MM.1S (cell line): ENCODE measurements at regions not wholly inside any gene's neighbourhood (a gene's known extent, or its start where the extent isn't known, plus 50 kb on each side); places are given as distances from the start of the nearest gene placed in this dataset.

Source experiments
- DNase-seq: peaks from one replicate; pipeline ENCODE4 v3.0.0-alpha.2; 2015
- H2AFZ ChIP-seq: fragments of 300-600 bp; sonication (generic); 2 replicates; pipeline ENCODE4 v1.6.0; 2016; ENCODE audit warnings: antibody characterized with exemption, low read length
- H3F3A ChIP-seq: fragments of 300-600 bp; sonication (generic); 2 replicates; pipeline ENCODE4 v1.6.1; 2016; ENCODE audit warnings: mild to moderate bottlenecking, antibody characterized with exemption, low read length, moderate library complexity, mixed read lengths; ENCODE audit not compliant: insufficient read depth
- H3K27ac ChIP-seq: fragments of 300-600 bp; sonication (generic); 2 replicates; pipeline ENCODE4 v1.5.1; 2016; ENCODE audit warnings: mild to moderate bottlenecking, low read length
- H3K27me3 ChIP-seq: fragments of 300-600 bp; sonication (generic); replicated peaks from 2 replicates; pipeline ENCODE4 v1.6.0; 2016; ENCODE audit warnings: low read length; ENCODE audit not compliant: insufficient read depth
- H3K36me3 ChIP-seq: fragments of 300-600 bp; sonication (generic); replicated peaks from 2 replicates; pipeline ENCODE4 v1.6.1; 2016; ENCODE audit warnings: mild to moderate bottlenecking, low read length, mixed read lengths; ENCODE audit not compliant: insufficient read depth
- H3K4me1 ChIP-seq: fragments of 300-600 bp; sonication (generic); 2 replicates; pipeline ENCODE4 v1.6.1; 2016; ENCODE audit warnings: low read length, mixed read lengths
- H3K4me2 ChIP-seq: fragments of 300-600 bp; sonication (generic); 2 replicates; pipeline ENCODE4 v1.6.0; 2016; ENCODE audit warnings: low read depth, low read length
- H3K4me3 ChIP-seq: fragments of 300-600 bp; sonication (generic); 2 replicates; pipeline ENCODE4 v1.5.1; 2016; ENCODE audit warnings: low read length, mixed read lengths
- H3K79me2 ChIP-seq: fragments of 300-600 bp; sonication (generic); 2 replicates; pipeline ENCODE4 v1.6.1; 2016; ENCODE audit warnings: mixed run types, low read length, mixed read lengths
- H3K9ac ChIP-seq: fragments of 300-600 bp; sonication (generic); 2 replicates; pipeline ENCODE4 v1.6.1; 2016; ENCODE audit warnings: low read length, mixed read lengths
- H3K9me2 ChIP-seq: fragments of 300-600 bp; sonication (generic); replicated peaks from 2 replicates; pipeline ENCODE4 v1.6.1; 2016; ENCODE audit warnings: mild to moderate bottlenecking, low read length, mixed read lengths; ENCODE audit not compliant: insufficient read depth
- H3K9me3 ChIP-seq: fragments of 300-600 bp; sonication (generic); replicated peaks from 2 replicates; pipeline ENCODE4 v1.6.1; 2016; ENCODE audit warnings: mild to moderate bottlenecking, low read length, mixed read lengths; ENCODE audit not compliant: insufficient read depth
- H4K20me1 ChIP-seq: fragments of 300-600 bp; sonication (generic); 2 replicates; pipeline ENCODE4 v1.6.1; 2016; ENCODE audit warnings: mild to moderate bottlenecking, low read length, moderate library complexity, mixed read lengths; ENCODE audit not compliant: insufficient read depth
- EZH2 ChIP-seq: fragments of 300-600 bp; sonication (generic); optimal IDR thresholded peaks from 2 replicates; pipeline ENCODE3; 2017; ENCODE audit warnings: low read depth, mild to moderate bottlenecking, antibody characterized with exemption, low read length, mixed read lengths
- EZH2phosphoT487 ChIP-seq: fragments of 300-600 bp; sonication (generic); IDR thresholded peaks from 2 replicates; pipeline ENCODE4 v1.6.1; 2018; ENCODE audit warnings: antibody characterized with exemption, low read length
- TF ChIP-seq, protein P1 (sequence below): fragments of 300-600 bp; sonication (generic); IDR thresholded peaks from 2 replicates; pipeline ENCODE4 v1.5.1; 2016; ENCODE audit warnings: antibody characterized with exemption, low read length, mixed read lengths

DNA sequence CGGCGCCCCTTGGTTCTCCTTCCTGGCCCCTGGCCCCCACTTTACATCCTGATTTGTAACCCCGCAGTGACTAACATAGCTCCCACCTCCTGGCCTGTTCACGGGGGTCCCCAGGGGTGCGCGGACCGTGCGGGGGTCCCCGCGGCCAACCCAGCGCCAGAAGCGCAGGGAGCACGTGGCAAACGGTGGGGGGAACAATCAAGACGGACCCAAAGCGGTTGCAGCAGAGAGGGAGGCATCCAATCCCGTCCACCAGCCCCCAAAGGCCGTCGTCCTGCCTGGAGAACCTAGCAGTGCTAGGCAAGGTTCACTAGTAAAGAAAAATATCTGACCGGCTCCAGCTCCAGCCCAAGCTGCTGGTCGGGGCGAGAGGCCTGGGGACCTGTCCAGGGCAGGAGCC lies 201.5 kb downstream of the AUH start:
- Histone ChIP-seq H3K9me2 (no peaks in the 10 kb centered on the region), H3K9ac (no peak overlapping the region), H3K79me2 (peaks cover 29% of the 10 kb centered on the region), H3F3A (peaks cover 30% of the 10 kb centered on the region), H3K9me3 (no peaks in the 10 kb centered on the region), H3K27ac (no peak overlapping the region), H3K27me3 (no peaks in the 10 kb centered on the region), H3K4me2 (no peak overlapping the region), H3K4me1 (peaks cover 45% of the 10 kb centered on the region), H2AFZ (no peak overlapping the region), H3K36me3 (no peaks in the 10 kb centered on the region), H4K20me1 (no peaks in the 10 kb centered on the region), H3K4me3 (no peak overlapping the region)
- TF ChIP-seq, protein P1, sequence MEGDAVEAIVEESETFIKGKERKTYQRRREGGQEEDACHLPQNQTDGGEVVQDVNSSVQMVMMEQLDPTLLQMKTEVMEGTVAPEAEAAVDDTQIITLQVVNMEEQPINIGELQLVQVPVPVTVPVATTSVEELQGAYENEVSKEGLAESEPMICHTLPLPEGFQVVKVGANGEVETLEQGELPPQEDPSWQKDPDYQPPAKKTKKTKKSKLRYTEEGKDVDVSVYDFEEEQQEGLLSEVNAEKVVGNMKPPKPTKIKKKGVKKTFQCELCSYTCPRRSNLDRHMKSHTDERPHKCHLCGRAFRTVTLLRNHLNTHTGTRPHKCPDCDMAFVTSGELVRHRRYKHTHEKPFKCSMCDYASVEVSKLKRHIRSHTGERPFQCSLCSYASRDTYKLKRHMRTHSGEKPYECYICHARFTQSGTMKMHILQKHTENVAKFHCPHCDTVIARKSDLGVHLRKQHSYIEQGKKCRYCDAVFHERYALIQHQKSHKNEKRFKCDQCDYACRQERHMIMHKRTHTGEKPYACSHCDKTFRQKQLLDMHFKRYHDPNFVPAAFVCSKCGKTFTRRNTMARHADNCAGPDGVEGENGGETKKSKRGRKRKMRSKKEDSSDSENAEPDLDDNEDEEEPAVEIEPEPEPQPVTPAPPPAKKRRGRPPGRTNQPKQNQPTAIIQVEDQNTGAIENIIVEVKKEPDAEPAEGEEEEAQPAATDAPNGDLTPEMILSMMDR: no peak
- TF ChIP-seq EZH2 (no peak), EZH2phosphoT487 (no peak)
- no peak for DNase-seq

DNA sequence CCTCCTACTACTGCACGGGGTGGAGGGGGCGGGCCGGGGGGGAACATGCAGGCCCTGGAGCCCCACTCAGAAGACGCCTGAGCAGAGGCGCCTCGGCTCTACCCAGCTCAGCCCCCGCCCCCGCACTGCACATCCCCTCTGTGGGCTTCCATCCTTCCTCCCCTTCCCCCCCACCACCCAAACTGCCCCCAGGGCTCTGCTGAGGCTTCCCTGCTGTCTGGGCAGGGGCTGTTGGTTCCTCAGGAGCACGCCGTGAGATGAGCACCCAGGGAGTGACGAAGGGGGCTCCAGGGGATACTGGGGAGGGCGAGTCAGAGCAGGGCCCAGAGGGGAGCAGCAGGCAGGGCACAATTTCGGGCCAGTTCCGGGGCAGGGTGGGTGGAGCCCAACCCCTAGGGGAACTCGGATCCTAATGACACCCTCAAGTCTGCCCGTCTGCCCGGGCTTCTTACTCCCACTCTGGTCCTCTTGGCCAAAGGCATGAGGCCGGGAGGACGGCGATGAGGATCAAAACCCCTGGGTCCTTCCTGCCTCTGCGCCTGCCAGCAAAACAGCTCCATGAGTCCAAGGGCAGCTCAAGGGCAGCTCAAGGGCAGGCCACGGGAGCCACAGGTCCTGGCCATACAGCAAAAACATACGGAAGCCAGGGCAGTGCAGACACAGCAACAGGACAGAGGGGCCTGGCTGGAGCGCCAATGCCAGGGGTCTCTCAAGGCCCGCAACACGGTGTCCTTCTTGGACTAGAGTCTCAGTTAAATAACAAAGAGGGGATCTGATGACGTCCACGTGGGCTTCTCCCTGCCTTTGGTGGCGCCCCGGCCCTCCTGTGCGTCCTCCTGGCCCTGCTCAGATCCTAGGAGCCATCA lies 200.9 kb downstream of the AUH start:
- H3K27me3 ChIP-seq: no peaks in the 10 kb centered on the region
- H3K4me2 ChIP-seq: no peak overlapping the region
- no peak overlapping the region for H3K27ac ChIP-seq
- H3F3A ChIP-seq: peaks cover 33% of the 10 kb centered on the region
- H3K4me1 ChIP-seq: peaks cover 48% of the 10 kb centered on the region
- peaks cover 29% of the 10 kb centered on the region for H3K79me2 ChIP-seq
- no peaks in the 10 kb centered on the region for H3K9me3 ChIP-seq
- H3K9me2 ChIP-seq: no peaks in the 10 kb centered on the region
- H2AFZ ChIP-seq: no peak overlapping the region
- H4K20me1 ChIP-seq: no peaks in the 10 kb centered on the region
- no peak for DNase-seq
- no peak overlapping the region for H3K4me3 ChIP-seq
- TF ChIP-seq EZH2: no peak
- TF ChIP-seq EZH2phosphoT487: no peak
- TF ChIP-seq, protein P1: no peak
- no peak overlapping the region for H3K9ac ChIP-seq
- no peaks in the 10 kb centered on the region for H3K36me3 ChIP-seq

DNA sequence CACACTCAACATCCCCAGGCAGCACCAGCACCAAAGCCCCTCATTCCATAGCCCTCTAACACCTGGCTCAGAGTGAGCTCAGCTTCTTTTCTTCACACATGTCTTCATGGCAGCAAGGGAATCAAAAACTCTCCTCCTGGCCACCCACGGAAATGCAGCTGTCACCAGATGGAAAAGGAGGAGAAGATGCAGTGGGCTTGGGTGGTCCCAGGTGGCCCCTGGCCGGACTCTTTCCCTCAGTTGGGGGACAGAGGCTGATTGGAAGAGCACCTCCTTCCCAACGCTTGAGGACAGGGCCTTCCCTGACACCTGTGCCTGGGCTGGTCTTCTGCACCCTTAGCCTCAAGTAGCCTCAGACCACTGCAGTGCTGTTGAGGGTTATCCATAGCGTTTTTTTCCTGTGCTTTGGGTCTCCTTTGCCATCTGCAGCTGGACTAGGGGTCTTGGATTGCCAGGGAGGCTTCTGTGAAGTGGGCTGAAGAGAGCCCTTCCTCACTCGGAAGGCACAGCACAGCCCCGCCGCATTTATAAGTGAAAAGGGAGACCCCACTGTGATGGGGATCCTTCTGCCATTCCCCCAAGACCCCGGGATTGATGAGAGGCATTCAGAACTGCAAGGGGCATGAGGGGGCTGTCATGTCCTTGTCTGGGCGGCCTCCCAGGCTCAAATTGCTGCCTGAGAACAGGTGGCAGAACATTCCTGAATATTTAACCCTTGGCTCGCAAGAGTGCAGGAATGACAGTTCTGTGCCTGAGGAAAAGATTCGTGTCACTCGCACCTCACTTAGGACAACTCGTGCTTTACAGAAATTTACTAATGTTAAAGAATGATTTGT lies 200.0 kb downstream of the AUH start:
- peaks cover 33% of the 10 kb centered on the region for H3F3A ChIP-seq
- peaks cover 29% of the 10 kb centered on the region for H3K79me2 ChIP-seq
- H3K9ac ChIP-seq: peak overlapping the region; percentile 81
- peak overlapping the region; percentile 98; the same call in 1 of the 2 replicates for H3K27ac ChIP-seq
- H3K36me3 ChIP-seq: no peaks in the 10 kb centered on the region
- no peak overlapping the region for H2AFZ ChIP-seq
- H3K9me2 ChIP-seq: no peaks in the 10 kb centered on the region
- DNase-seq: no peak
- no peaks in the 10 kb centered on the region for H3K9me3 ChIP-seq
- peak overlapping the region; percentile 43 for H3K4me3 ChIP-seq
- peak overlapping the region; percentile 94 for H3K4me2 ChIP-seq
- no peaks in the 10 kb centered on the region for H4K20me1 ChIP-seq
- H3K27me3 ChIP-seq: no peaks in the 10 kb centered on the region
- TF ChIP-seq, protein P1: no peak
- TF ChIP-seq EZH2phosphoT487: no peak
- peaks cover 48% of the 10 kb centered on the region for H3K4me1 ChIP-seq
